ENCODE measurements at regions not wholly inside any gene's neighbourhood (a gene's known extent, or its start where the extent isn't known, plus 50 kb on each side); places are given as distances from the start of the nearest gene placed in this dataset.

- Histone ChIP-seq H3K36me3 (no peaks in the 10 kb centered on the region), H3K27me3 (no peaks in the 10 kb centered on the region), H3K27ac (replicated peaks in 1 of 4) (no peak overlapping the region), H3K4me1 (peaks cover 0 to 2% (median 0%) of the 10 kb centered on the region in 4 donors), H3K9me3 (no peaks in the 10 kb centered on the region), H3K4me3 (no peak overlapping the region)
- intact Hi-C loops (cut with DNase I), result no loop called here
- no peak for DNase-seq (ENCODE audit: extremely low spot score)
- TF ChIP-seq EP300 (IDR thresholded peaks at IDR 0.05), result no peak
- TF ChIP-seq CTCF (IDR thresholded peaks at IDR 0.05), result no peak
- no peak for TF ChIP-seq POLR2A (IDR thresholded peaks at IDR 0.05; ENCODE audit: low read depth)
- TF ChIP-seq POLR2AphosphoS5 (IDR thresholded peaks at IDR 0.05), result no peak
Measured at GRCh38 chr5:30832519-30832918, 361.0 kb upstream of the CDH6 start.

- no peak for DNase-seq (ENCODE audit: extremely low spot score)
- intact Hi-C loops (cut with DNase I), result no loop called here
- Histone ChIP-seq H3K4me1 (peaks cover 0 to 2% (median 0%) of the 10 kb centered on the region in 4 donors), H3K4me3 (no peak overlapping the region), H3K9me3 (no peaks in the 10 kb centered on the region), H3K27ac (replicated peaks in 1 of 4) (no peak overlapping the region), H3K36me3 (no peaks in the 10 kb centered on the region), H3K27me3 (no peaks in the 10 kb centered on the region)
- 78% methylated on average over 1 of the region's 1 CpG for WGBS
- no peak for TF ChIP-seq POLR2A (IDR thresholded peaks at IDR 0.05; ENCODE audit: low read depth)
Measured at GRCh38 chr5:30831605-30832004, 361.9 kb upstream of the CDH6 start.

GRCh38 chr5:30831123-30831522 is 362.4 kb upstream of the CDH6 start:
- Histone ChIP-seq H3K4me1 (peaks cover 0 to 2% (median 0%) of the 10 kb centered on the region in 4 donors), H3K27me3 (no peaks in the 10 kb centered on the region), H3K36me3 (no peaks in the 10 kb centered on the region), H3K27ac (replicated peaks in 1 of 4) (no peak overlapping the region), H3K9me3 (no peaks in the 10 kb centered on the region), H3K4me3 (no peak overlapping the region)
- WGBS, result 58% methylated on average over 3 of the region's 3 CpGs
- DNase-seq (ENCODE audit: extremely low spot score), result no peak
- TF ChIP-seq POLR2A (IDR thresholded peaks at IDR 0.05; ENCODE audit: low read depth) (no peak), CTCF (IDR thresholded peaks at IDR 0.05) (no peak), EP300 (IDR thresholded peaks at IDR 0.05) (no peak), POLR2AphosphoS5 (IDR thresholded peaks at IDR 0.05) (no peak)
- intact Hi-C loops (cut with DNase I), result no loop called here

- no peak for TF ChIP-seq POLR2AphosphoS5 (IDR thresholded peaks at IDR 0.05)
- no peak for TF ChIP-seq EP300 (IDR thresholded peaks at IDR 0.05)
- TF ChIP-seq POLR2A (IDR thresholded peaks at IDR 0.05; ENCODE audit: low read depth), result no peak
- no peak for TF ChIP-seq CTCF (IDR thresholded peaks at IDR 0.05)
- no peak overlapping the region for H3K27ac ChIP-seq (replicated peaks in 1 of 4)
- no peaks in the 10 kb centered on the region for H3K4me1 ChIP-seq
- no peak for DNase-seq (ENCODE audit: extremely low spot score)
- no peaks in the 10 kb centered on the region for H3K27me3 ChIP-seq
- H3K9me3 ChIP-seq, result no peaks in the 10 kb centered on the region
- no peak overlapping the region for H3K4me3 ChIP-seq
- no peaks in the 10 kb centered on the region for H3K36me3 ChIP-seq
- intact Hi-C loops (cut with DNase I), result no loop called here
- 84% methylated on average over 3 of the region's 3 CpGs for WGBS
Measured at GRCh38 chr5:30811298-30811697, 382.2 kb upstream of the CDH6 start.

GRCh38 chr5:30809933-30810332 is 383.6 kb upstream of the CDH6 start:
- Histone ChIP-seq H3K4me3 (no peak overlapping the region), H3K36me3 (no peaks in the 10 kb centered on the region), H3K9me3 (no peaks in the 10 kb centered on the region), H3K27ac (replicated peaks in 1 of 4) (no peak overlapping the region), H3K27me3 (no peaks in the 10 kb centered on the region), H3K4me1 (no peaks in the 10 kb centered on the region)
- DNase-seq (ENCODE audit: extremely low spot score), result no peak
- whole genome bisulfite sequencing, result 88% methylated on average over 1 of the region's 1 CpG
- intact Hi-C loops (cut with DNase I), result no loop called here
- TF ChIP-seq POLR2A (IDR thresholded peaks at IDR 0.05; ENCODE audit: low read depth) (no peak), EP300 (IDR thresholded peaks at IDR 0.05) (no peak), CTCF (IDR thresholded peaks at IDR 0.05) (no peak), POLR2AphosphoS5 (IDR thresholded peaks at IDR 0.05) (no peak)
